ENCODE measurements at regions not wholly inside any gene's neighbourhood (a gene's known extent, or its start where the extent isn't known, plus 50 kb on each side); places are given as distances from the start of the nearest gene placed in this dataset.

DNA sequence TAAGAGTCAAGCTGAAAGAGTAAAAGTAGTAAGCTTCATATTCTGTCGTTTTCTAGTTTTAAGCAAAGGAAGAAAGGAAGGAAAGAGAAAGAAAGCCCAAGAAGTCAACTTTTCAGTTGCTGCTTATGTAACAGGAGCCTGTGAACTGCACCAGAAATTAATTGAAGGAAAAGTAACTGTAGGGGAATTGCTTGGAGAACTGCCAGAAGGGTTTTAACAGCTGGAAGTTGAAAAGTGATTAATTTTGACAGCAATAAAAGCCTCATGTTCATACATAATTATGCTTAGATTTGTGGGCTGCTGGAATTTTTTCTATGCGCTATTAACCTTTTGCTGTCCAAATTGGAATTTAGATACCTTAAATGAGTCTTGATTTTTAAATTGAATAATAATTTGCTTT, 255.7 kb downstream of the ENC1 start:
- DNase-seq: no peak
- Histone ChIP-seq H3K4me3 (ENCODE audit: low read depth in 1 of 2, low read length in 2 of 2) (no peak overlapping the region), H4K20me1 (ENCODE audit: insufficient read depth, low read length) (no peaks in the 10 kb centered on the region), H3K79me2 (ENCODE audit: insufficient read depth, low read length) (no peaks in the 10 kb centered on the region), H2AFZ (ENCODE audit: low read depth, low read length) (no peak overlapping the region), H3K9me3 (ENCODE audit: insufficient read depth, low read length, severe bottlenecking) (no peaks in the 10 kb centered on the region), H3K9ac (ENCODE audit: low read depth, low read length) (no peak overlapping the region), H3K27ac (ENCODE audit: low read length) (no peak overlapping the region), H3K4me2 (ENCODE audit: insufficient read depth, low read length) (no peak overlapping the region), H3K36me3 (ENCODE audit: insufficient read depth, low read length) (no peaks in the 10 kb centered on the region), H3K4me1 (ENCODE audit: insufficient read depth, low read length) (no peaks in the 10 kb centered on the region), H3K27me3 (ENCODE audit: insufficient read depth, low read length, poor library complexity) (no peaks in the 10 kb centered on the region)
- ATAC-seq (ENCODE audit: insufficient read depth, low read depth): no peak
- TF ChIP-seq EZH2 (IDR thresholded peaks at IDR 0.05; ENCODE audit: borderline replicate concordance, low read depth, low read length, severe bottlenecking): no peak
- TF ChIP-seq, protein P1, sequence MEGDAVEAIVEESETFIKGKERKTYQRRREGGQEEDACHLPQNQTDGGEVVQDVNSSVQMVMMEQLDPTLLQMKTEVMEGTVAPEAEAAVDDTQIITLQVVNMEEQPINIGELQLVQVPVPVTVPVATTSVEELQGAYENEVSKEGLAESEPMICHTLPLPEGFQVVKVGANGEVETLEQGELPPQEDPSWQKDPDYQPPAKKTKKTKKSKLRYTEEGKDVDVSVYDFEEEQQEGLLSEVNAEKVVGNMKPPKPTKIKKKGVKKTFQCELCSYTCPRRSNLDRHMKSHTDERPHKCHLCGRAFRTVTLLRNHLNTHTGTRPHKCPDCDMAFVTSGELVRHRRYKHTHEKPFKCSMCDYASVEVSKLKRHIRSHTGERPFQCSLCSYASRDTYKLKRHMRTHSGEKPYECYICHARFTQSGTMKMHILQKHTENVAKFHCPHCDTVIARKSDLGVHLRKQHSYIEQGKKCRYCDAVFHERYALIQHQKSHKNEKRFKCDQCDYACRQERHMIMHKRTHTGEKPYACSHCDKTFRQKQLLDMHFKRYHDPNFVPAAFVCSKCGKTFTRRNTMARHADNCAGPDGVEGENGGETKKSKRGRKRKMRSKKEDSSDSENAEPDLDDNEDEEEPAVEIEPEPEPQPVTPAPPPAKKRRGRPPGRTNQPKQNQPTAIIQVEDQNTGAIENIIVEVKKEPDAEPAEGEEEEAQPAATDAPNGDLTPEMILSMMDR (IDR thresholded peaks at IDR 0.05; ENCODE audit: borderline replicate concordance, extremely low read depth, low read length, poor library complexity, severe bottlenecking): no peak

- no peak for TF ChIP-seq EZH2 (IDR thresholded peaks at IDR 0.05; ENCODE audit: borderline replicate concordance, low read depth, low read length, severe bottlenecking)
- TF ChIP-seq, protein P1 (IDR thresholded peaks at IDR 0.05; ENCODE audit: borderline replicate concordance, extremely low read depth, low read length, poor library complexity, severe bottlenecking): no peak
- no peak overlapping the region for H3K9ac ChIP-seq (ENCODE audit: low read depth, low read length)
- no peaks in the 10 kb centered on the region for H3K4me1 ChIP-seq (ENCODE audit: insufficient read depth, low read length)
- no peaks in the 10 kb centered on the region for H3K79me2 ChIP-seq (ENCODE audit: insufficient read depth, low read length)
- no peak for ATAC-seq (ENCODE audit: insufficient read depth, low read depth)
- no peak overlapping the region for H3K4me3 ChIP-seq (ENCODE audit: low read depth in 1 of 2, low read length in 2 of 2)
- H3K9me3 ChIP-seq (ENCODE audit: insufficient read depth, low read length, severe bottlenecking): no peaks in the 10 kb centered on the region
- DNase-seq: no peak
- no peak overlapping the region for H3K4me2 ChIP-seq (ENCODE audit: insufficient read depth, low read length)
- H3K36me3 ChIP-seq (ENCODE audit: insufficient read depth, low read length): no peaks in the 10 kb centered on the region
- no peak overlapping the region for H2AFZ ChIP-seq (ENCODE audit: low read depth, low read length)
- H4K20me1 ChIP-seq (ENCODE audit: insufficient read depth, low read length): no peaks in the 10 kb centered on the region
- H3K27ac ChIP-seq (ENCODE audit: low read length): no peak overlapping the region
- no peaks in the 10 kb centered on the region for H3K27me3 ChIP-seq (ENCODE audit: insufficient read depth, low read length, poor library complexity)
These were observed 257.4 kb downstream of the ENC1 start for GRCh38 chr5:74382987-74383593.

- ATAC-seq (ENCODE audit: insufficient read depth, low read depth) (no peak), DNase-seq (no peak)
- H3K4me1 ChIP-seq (ENCODE audit: insufficient read depth, low read length): no peaks in the 10 kb centered on the region
- no peaks in the 10 kb centered on the region for H3K79me2 ChIP-seq (ENCODE audit: insufficient read depth, low read length)
- no peak overlapping the region for H3K4me2 ChIP-seq (ENCODE audit: insufficient read depth, low read length)
- TF ChIP-seq, protein P1 (IDR thresholded peaks at IDR 0.05; ENCODE audit: borderline replicate concordance, extremely low read depth, low read length, poor library complexity, severe bottlenecking): no peak
- no peak for TF ChIP-seq EZH2 (IDR thresholded peaks at IDR 0.05; ENCODE audit: borderline replicate concordance, low read depth, low read length, severe bottlenecking)
- H3K9me3 ChIP-seq (ENCODE audit: insufficient read depth, low read length, severe bottlenecking): no peaks in the 10 kb centered on the region
- H3K36me3 ChIP-seq (ENCODE audit: insufficient read depth, low read length): no peaks in the 10 kb centered on the region
- H3K9ac ChIP-seq (ENCODE audit: low read depth, low read length): no peak overlapping the region
- no peaks in the 10 kb centered on the region for H4K20me1 ChIP-seq (ENCODE audit: insufficient read depth, low read length)
- H2AFZ ChIP-seq (ENCODE audit: low read depth, low read length): no peak overlapping the region
- no peak overlapping the region for H3K4me3 ChIP-seq (ENCODE audit: low read depth in 1 of 2, low read length in 2 of 2)
- H3K27me3 ChIP-seq (ENCODE audit: insufficient read depth, low read length, poor library complexity): no peaks in the 10 kb centered on the region
- H3K27ac ChIP-seq (ENCODE audit: low read length): no peak overlapping the region
These were observed 258.2 kb downstream of the ENC1 start for GRCh38 chr5:74382123-74382855.
